Nephron progenitor cell (in vitro differentiated cells): ENCODE measurements at regions not wholly inside any gene's neighbourhood (a gene's known extent, or its start where the extent isn't known, plus 50 kb on each side); places are given as distances from the start of the nearest gene placed in this dataset.

Experiments
- DNase-seq: peaks from one replicate; pipeline ENCODE4 v3.0.0; 2021
- H3K27ac Mint-ChIP-seq: 2 replicates; pipeline ENCODE4 v1.8.0; 2021; ENCODE audit warnings: mild to moderate bottlenecking, moderate library complexity, mixed read lengths
- H3K27me3 Mint-ChIP-seq: 2 replicates; pipeline ENCODE4 v1.8.0; 2021; ENCODE audit warnings: mild to moderate bottlenecking, low read depth, mixed read lengths; ENCODE audit not compliant: poor library complexity
- H3K36me3 Mint-ChIP-seq: 2 replicates; pipeline ENCODE4 v1.8.0; 2021; ENCODE audit warnings: low read depth, mixed read lengths
- H3K4me1 Mint-ChIP-seq: 2 replicates; pipeline ENCODE4 v1.8.0; 2021; ENCODE audit warnings: mixed read lengths
- H3K4me3 Mint-ChIP-seq: 2 replicates; pipeline ENCODE4 v1.8.0; 2021; ENCODE audit warnings: mild to moderate bottlenecking, moderate library complexity, mixed read lengths
- H3K9me3 Mint-ChIP-seq: 2 replicates; pipeline ENCODE4 v1.8.0; 2021; ENCODE audit warnings: mild to moderate bottlenecking, moderate library complexity, mixed read lengths
- TF ChIP-seq, protein P1 (sequence below): fragments of 200-600 bp; sonication (generic); IDR thresholded peaks from 2 replicates; pipeline ENCODE4 v1.5.0; 2021; ENCODE audit warnings: antibody characterized with exemption

GRCh38 chr6:40066372-40066771, 132.1 kb upstream of the MOCS1 start:
- Mint-ChIP-seq H3K4me3 (no peak overlapping the region), H3K27ac (no peak overlapping the region), H3K9me3 (peaks cover 16% of the 10 kb centered on the region), H3K36me3 (no peaks in the 10 kb centered on the region), H3K27me3 (peaks cover 6% of the 10 kb centered on the region), H3K4me1 (no peaks in the 10 kb centered on the region)
- no peak for DNase-seq
- TF ChIP-seq, protein P1, sequence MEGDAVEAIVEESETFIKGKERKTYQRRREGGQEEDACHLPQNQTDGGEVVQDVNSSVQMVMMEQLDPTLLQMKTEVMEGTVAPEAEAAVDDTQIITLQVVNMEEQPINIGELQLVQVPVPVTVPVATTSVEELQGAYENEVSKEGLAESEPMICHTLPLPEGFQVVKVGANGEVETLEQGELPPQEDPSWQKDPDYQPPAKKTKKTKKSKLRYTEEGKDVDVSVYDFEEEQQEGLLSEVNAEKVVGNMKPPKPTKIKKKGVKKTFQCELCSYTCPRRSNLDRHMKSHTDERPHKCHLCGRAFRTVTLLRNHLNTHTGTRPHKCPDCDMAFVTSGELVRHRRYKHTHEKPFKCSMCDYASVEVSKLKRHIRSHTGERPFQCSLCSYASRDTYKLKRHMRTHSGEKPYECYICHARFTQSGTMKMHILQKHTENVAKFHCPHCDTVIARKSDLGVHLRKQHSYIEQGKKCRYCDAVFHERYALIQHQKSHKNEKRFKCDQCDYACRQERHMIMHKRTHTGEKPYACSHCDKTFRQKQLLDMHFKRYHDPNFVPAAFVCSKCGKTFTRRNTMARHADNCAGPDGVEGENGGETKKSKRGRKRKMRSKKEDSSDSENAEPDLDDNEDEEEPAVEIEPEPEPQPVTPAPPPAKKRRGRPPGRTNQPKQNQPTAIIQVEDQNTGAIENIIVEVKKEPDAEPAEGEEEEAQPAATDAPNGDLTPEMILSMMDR = no peak

DNA sequence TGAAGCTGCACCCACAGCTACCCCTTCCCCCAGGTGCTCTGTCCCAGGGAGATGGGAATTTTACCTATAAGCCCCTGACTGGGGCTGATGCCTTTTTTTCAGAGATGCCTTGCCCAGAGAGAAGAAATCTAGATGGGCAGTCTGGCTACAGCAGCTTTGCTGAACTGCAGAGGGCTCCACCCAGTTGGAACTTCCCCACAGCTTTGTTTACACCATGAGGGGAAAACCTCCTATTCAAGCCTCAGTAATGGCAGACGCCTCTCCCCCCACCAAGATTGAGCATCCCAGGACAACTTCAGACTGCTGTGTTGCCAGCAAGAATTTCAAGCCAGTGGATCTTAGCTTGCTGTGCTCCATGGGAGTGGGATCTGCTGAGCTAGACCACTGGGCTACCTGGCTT, 122.6 kb upstream of the MOCS1 start:
- TF ChIP-seq, protein P1 = no peak
- Mint-ChIP-seq H3K4me1 (no peaks in the 10 kb centered on the region), H3K9me3 (no peaks in the 10 kb centered on the region), H3K4me3 (no peak overlapping the region), H3K27me3 (no peaks in the 10 kb centered on the region), H3K36me3 (no peaks in the 10 kb centered on the region), H3K27ac (no peak overlapping the region)
- no peak for DNase-seq

DNA sequence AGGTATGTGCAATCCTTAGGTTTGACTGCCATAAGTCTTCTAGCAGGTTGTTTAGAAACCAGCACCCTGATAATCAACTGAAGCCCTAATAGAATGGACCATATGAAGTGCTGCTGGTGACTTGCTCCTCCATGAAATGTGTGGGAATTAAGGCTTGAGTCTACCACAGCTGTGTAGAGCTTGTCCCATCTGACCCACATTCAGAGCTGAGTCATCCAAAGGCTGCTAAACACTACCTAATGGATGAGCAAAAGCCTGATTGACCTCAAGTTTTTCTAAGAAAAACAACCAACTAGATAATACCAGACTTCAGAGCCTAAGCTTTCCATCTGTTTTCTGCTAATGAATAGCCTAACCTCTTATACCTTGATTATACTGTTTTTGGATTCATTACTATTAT, 120.3 kb upstream of the MOCS1 start:
- Mint-ChIP-seq H3K27me3 (peaks cover 4% of the 10 kb centered on the region), H3K9me3 (no peaks in the 10 kb centered on the region), H3K36me3 (no peaks in the 10 kb centered on the region), H3K27ac (no peak overlapping the region), H3K4me1 (no peaks in the 10 kb centered on the region), H3K4me3 (no peak overlapping the region)
- TF ChIP-seq, protein P1 = no peak
- DNase-seq = no peak

- TF ChIP-seq, protein P1 = no peak
- DNase-seq = no peak
- Mint-ChIP-seq H3K36me3 (no peaks in the 10 kb centered on the region), H3K4me1 (no peaks in the 10 kb centered on the region), H3K4me3 (no peak overlapping the region), H3K9me3 (no peaks in the 10 kb centered on the region), H3K27me3 (peaks cover 4% of the 10 kb centered on the region), H3K27ac (no peak overlapping the region)
These were observed 119.9 kb upstream of the MOCS1 start for GRCh38 chr6:40054186-40054585.

- Mint-ChIP-seq H3K4me3 (no peak overlapping the region), H3K36me3 (no peaks in the 10 kb centered on the region), H3K27ac (no peak overlapping the region), H3K9me3 (no peaks in the 10 kb centered on the region), H3K4me1 (no peaks in the 10 kb centered on the region), H3K27me3 (peaks cover 12% of the 10 kb centered on the region)
- TF ChIP-seq, protein P1 = no peak
- no peak for DNase-seq
These were observed 114.9 kb upstream of the MOCS1 start for GRCh38 chr6:40049128-40049527.

DNA sequence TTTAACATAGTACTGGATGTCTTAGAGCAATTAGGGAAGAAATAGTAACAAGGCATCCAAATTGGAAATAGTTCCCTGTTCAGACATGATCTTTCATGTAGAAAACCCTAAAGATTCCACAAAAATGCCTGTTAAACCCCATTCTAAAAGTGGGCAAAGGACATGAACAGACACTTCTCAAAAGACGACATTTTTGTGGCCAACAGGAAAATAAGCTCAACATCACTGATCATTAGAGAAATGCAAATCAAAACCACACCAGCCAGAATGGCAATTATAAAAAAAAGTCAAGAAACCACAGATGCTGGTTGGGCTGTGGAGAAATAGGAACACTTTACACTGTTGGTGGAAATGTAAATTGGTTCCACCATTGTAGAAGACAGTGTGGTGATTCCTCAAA, 109.9 kb upstream of the MOCS1 start:
- Mint-ChIP-seq H3K4me3 (no peak overlapping the region), H3K36me3 (no peaks in the 10 kb centered on the region), H3K4me1 (no peaks in the 10 kb centered on the region), H3K27ac (no peak overlapping the region), H3K27me3 (peaks cover 13% of the 10 kb centered on the region), H3K9me3 (peaks cover 10% of the 10 kb centered on the region)
- no peak for DNase-seq
- TF ChIP-seq, protein P1 = no peak
